Hepatic stellate cell (primary cell): ENCODE measurements at regions not wholly inside any gene's neighbourhood (a gene's known extent, or its start where the extent isn't known, plus 50 kb on each side); places are given as distances from the start of the nearest gene placed in this dataset.
A peak's percentile ranks its signal among the peaks of the same experiment; 100 is the strongest.
"Not testable (repeated sequence)": the region's sequence is repeated elsewhere in the genome, so short reads cannot be mapped to it uniquely, and the experiment has no call there.

ENCODE experiments used
- DNase-seq: peaks from one replicate; pipeline ENCODE4 v3.0.0; 2011; ENCODE audit warnings: low spot score

- DNase-seq = no peak
Measured at GRCh38 chr15:95078003-95078402, 846.6 kb downstream of the MCTP2 start.

DNA sequence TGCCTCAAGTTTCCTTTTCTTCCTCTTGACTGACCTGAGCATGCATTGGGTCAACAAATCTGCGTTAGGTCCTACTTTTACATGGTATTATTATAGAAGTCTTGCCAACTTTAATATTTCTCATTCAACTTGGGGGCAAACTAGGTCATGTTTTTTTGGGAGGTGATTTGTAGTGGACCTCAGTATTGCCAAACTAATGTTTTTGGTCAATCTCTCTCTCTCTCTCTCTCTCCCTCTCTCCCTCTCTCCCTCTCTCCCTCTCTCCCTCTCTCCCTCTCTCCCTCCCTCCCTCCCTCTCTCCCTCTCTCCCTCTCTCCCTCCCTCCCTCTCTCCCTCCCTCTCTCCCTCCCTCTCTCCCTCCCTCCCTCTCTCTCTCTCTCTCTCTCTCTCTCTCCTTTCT is 848.9 kb downstream of the MCTP2 start:
- DNase-seq = not testable (repeated sequence)

DNA sequence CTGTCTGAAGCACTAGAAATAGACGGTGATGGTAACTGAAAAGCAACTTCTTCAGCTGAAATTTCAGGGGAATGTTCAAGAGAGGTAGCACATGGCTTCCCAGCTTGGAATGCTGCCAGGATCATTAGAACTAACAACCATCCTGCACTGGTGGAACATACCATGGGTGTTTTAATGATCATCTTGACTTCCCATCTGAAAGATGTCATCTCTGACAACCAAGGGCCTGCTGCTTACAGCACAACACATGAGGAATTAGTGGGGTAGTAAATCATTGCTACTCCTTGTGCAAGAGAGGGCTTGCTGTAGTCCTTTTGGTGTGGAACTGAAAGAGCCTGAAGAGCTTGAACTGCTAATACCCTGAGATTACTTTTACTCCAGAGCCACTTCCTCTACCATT is 853.7 kb downstream of the MCTP2 start:
- no peak for DNase-seq

GRCh38 chr15:95086531-95087252 is 855.3 kb downstream of the MCTP2 start:
- DNase-seq = peak; percentile 12

- DNase-seq = no peak
Measured at GRCh38 chr15:95087253-95087609, 855.9 kb downstream of the MCTP2 start.

DNA sequence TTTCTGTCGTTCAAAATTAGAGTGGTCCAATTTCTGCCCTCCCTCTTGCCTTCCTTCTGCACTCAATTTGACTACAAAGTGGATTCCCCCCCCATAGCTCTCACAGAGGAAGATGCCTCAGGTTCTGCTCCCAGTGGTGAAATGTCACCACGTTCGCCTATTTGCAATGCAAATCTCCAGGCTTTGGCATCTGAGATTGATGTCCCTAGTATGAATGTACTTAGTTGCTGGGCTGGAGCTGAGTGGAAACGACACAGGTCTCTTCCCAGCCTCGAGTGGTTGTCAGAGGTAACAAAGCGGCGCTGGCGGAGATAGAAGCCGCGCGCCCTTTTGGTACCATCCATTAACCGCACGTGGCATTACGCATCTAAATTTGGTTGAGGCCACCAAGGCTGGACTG is 860.1 kb downstream of the MCTP2 start:
- no peak for DNase-seq

GRCh38 chr15:95095250-95095649 is 863.9 kb downstream of the MCTP2 start:
- DNase-seq = no peak

DNA sequence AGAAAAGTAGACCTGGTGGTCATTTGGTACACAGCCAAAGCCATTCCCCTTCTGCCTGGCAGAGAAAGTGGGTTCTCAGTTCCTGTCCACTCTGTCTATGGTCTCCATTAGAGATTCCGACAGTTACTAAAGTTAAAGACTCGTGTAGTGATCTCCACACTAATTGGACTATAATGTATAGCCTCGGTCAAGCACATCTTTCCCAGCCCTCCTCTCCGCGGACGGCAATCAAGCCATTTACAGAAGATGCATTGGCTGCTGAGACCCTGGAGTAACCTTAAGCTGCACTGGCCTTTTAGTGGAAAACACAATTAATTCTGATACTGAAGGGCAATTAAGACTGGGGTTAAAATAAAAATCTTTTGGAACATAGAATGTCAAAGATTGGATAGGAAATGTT is 865.3 kb downstream of the MCTP2 start:
- no peak for DNase-seq

DNA sequence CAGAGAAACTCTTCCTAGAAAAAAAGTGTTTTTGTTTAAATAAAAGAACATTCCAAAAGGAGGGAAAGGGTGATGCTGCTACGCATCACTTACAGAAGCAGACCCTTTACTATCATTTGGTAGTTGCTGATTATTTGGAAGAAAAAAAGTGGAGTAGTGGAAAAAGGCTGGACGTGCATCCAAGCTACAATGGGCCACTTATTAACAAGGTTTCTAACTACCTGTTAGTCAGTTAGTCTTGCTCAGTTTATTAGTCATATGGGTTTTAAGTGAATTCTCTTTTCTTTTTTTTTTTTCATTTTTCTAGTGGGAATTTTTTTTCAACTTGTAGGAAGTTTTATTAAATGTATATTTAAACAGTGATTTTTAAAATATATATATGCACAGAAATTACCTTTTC is 866.0 kb downstream of the MCTP2 start:
- no peak for DNase-seq

DNA sequence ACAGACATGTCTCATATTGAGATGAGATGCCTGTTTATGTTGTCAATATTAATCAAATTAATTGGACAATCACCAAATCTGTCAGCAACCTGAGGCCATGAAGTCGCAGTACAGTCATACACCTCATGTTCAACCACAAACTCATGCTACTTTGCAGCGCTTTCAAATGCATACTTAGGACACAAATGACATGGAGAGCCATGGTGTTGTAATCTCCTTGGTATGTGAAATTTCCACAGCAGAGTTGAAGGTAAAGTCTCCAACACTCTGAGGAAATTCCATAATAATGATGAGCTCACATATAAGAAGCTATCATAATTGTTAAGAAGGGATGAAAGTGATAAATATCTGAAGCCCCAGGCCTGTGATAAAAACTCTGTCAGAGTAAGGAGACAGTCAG is 873.9 kb downstream of the MCTP2 start:
- no peak for DNase-seq

DNA sequence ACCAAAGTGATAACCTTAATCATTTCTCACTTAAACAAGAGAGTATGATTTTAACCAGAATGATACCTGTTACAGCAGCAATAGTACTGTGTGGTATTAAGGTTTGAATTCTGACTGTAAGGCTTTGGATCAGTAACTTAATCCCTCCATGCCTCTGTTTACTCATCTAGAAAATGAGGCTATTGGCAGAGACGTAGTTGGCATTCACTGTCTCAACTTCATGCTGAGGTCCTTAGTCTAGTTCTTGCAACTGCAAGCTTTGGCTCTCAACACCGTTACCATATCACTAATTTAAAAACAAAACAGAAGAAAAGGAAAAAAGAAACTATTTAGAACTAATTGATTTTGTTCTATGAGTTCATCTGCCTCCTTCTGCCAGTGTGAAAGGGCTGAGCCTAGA is 875.4 kb downstream of the MCTP2 start:
- DNase-seq = no peak

GRCh38 chr15:95108673-95109072 is 877.3 kb downstream of the MCTP2 start:
- DNase-seq = no peak

DNA sequence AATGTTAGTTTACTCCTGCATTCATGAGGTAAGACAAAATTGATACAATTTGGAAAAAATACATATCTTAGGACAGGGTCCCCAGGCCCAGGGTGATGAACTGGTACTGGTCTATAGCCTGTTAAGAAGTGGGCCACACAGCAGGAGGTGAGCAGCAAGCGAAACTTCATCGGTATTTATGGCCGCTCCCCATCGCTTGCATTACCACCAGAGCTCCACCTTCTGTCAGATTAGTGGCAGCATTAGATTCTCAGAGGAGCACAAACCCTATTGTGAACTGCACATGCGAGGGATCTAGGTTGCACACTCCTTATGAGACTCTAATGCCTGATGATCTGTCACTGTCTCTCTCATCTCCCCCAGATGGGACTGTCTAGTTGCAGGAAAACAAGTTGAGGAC is 880.6 kb downstream of the MCTP2 start:
- DNase-seq = no peak

GRCh38 chr15:95113041-95113440 is 881.7 kb downstream of the MCTP2 start:
- no peak for DNase-seq

- no peak for DNase-seq
Measured at GRCh38 chr15:95119041-95119610, 887.8 kb downstream of the MCTP2 start.

- DNase-seq = no peak
Measured at GRCh38 chr15:95120595-95120994, 889.2 kb downstream of the MCTP2 start.

GRCh38 chr15:95121191-95121590 is 889.8 kb downstream of the MCTP2 start:
- DNase-seq = no peak

DNA sequence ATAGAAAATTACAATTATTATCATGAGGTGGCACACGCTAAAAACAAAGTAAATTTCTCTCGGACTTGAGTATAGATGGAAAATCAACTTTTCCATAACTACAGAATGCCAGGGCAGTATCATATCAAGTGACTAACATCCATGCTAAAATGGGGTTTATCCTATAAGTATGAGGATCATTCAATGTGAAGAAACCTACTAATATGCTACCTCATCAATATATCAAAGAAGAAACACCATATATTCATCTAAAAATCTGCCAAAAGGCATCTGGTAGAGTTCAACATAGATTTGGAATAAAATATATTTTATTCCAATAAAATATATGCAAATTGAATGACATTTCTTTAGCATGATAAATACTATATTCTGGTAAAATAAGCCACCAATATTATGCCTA is 894.4 kb downstream of the MCTP2 start:
- DNase-seq = no peak

- DNase-seq = no peak
Measured at GRCh38 chr15:95127356-95127755, 896.0 kb downstream of the MCTP2 start.

- no peak for DNase-seq
Measured at GRCh38 chr15:95129574-95129973, 898.2 kb downstream of the MCTP2 start.

- no peak for DNase-seq
Measured at GRCh38 chr15:95131131-95131556, 899.8 kb downstream of the MCTP2 start.

DNA sequence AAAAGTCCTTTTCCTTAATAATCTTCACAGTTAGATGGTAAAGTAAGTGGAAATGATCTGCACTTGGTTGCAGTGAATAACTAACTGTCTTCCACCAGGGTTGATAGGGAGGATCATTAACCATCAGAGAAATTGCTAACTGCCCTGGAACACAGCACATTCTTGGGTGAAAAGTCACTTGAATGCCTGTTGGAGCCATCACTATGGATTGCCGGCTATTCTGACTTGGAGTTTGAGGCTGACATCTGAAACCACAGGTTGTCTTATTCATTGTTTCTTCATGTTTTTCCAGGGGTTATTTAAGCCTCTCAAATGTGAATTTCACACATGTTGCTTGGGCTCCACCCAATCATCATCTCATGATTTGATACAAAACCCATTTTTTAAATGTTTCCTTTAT is 901.4 kb downstream of the MCTP2 start:
- DNase-seq = peak; percentile 35

- DNase-seq = no peak
Measured at GRCh38 chr15:95134431-95135110, 903.2 kb downstream of the MCTP2 start.
